CD4-positive, alpha-beta T cell (primary cell): ENCODE measurements at regions not wholly inside any gene's neighbourhood (a gene's known extent, or its start where the extent isn't known, plus 50 kb on each side); places are given as distances from the start of the nearest gene placed in this dataset.

Source experiments
- ATAC-seq: fragments of 200-7000 bp; cut with Tn5 transposase; one replicate; pipeline ENCODE4 v1.10.0; 2022; ENCODE audit warnings: mild to moderate bottlenecking; ENCODE audit not compliant: poor library complexity
- CTCF ChIA-PET: fragments of 350-600 bp; sonication (Branson Sonifier 250); formaldehyde crosslinking; loops from one replicate; lab custom pipeline; 2021; ENCODE audit warnings: antibody characterized with exemption, inconsistent platforms; lab: Charles Lee
- POLR2A ChIA-PET: fragments of 350-600 bp; sonication (Branson Sonifier 250); formaldehyde crosslinking; loops from one replicate; lab custom pipeline; 2021; ENCODE audit warnings: antibody characterized with exemption, inconsistent platforms; lab: Charles Lee
- DNase-seq, 14 experiments: peaks; one replicate each; pipeline ENCODE4 v3.0.0-alpha.2; 2013 to 2020; ENCODE audit warnings: mixed read lengths in 2 of 14
- H3K27ac ChIP-seq, 2 donors: one replicate each; pipeline versions ENCODE4 v1.5.1 to v1.7.0; 2013; ENCODE audit warnings: low read length in 2 of 2, low read depth in 1 of 2, mild to moderate bottlenecking in 1 of 2
- H3K27me3 ChIP-seq, 2 experiments: 1 replicate in 1 of 2; 2 replicates in 1 of 2; pipeline versions ENCODE4 v1.6.1 to v1.7.0; 2013; ENCODE audit warnings: low read length in 2 of 2, control low read depth in 1 of 2, mild to moderate bottlenecking in 1 of 2, moderate library complexity in 1 of 2; ENCODE audit not compliant: insufficient read depth in 2 of 2, control insufficient read depth in 1 of 2
- H3K36me3 ChIP-seq: one replicate; pipeline ENCODE4 v1.6.1; 2013; ENCODE audit warnings: low read length, control low read depth; ENCODE audit not compliant: insufficient read depth
- H3K4me1 ChIP-seq: one replicate; pipeline ENCODE4 v1.6.1; 2013; ENCODE audit warnings: low read length, control low read depth; ENCODE audit not compliant: insufficient read depth
- H3K4me3 ChIP-seq: one replicate; pipeline ENCODE4 v1.5.1; 2013; ENCODE audit warnings: mild to moderate bottlenecking, low read length, moderate library complexity
- H3K9me3 ChIP-seq, 2 experiments: 1 replicate in 1 of 2; 2 replicates in 1 of 2; pipeline versions ENCODE4 v1.6.1 to v1.7.0; 2013; ENCODE audit warnings: low read length in 2 of 2, mild to moderate bottlenecking in 2 of 2, control low read depth in 1 of 2, moderate library complexity in 1 of 2; ENCODE audit not compliant: control insufficient read depth in 1 of 2, insufficient read depth in 1 of 2
- H3K27ac Mint-ChIP-seq: one replicate; pipeline ENCODE4 v1.8.0; 2020; ENCODE audit warnings: mixed read lengths
- H3K27me3 Mint-ChIP-seq: one replicate; pipeline ENCODE4 v1.8.0; 2021; ENCODE audit warnings: mixed read lengths
- H3K36me3 Mint-ChIP-seq: one replicate; pipeline ENCODE4 v1.8.0; 2021; ENCODE audit warnings: low read depth, mixed read lengths
- H3K4me1 Mint-ChIP-seq: one replicate; pipeline ENCODE4 v1.8.0; 2021; ENCODE audit warnings: low read depth, mixed read lengths
- H3K4me3 Mint-ChIP-seq: one replicate; pipeline ENCODE4 v1.8.0; 2020; ENCODE audit warnings: mild to moderate bottlenecking, mixed read lengths
- H3K9me3 Mint-ChIP-seq: one replicate; pipeline ENCODE4 v1.8.0; 2020; ENCODE audit warnings: mixed read lengths
- CTCF ChIP-seq: fragments of 200-600 bp; IDR thresholded peaks from one replicate; pipeline ENCODE4 v1.8.0; 2022; ENCODE audit warnings: antibody characterized with exemption, mild to moderate bottlenecking
- intact Hi-C, 2 experiments: fragments of 100-400 bp; cut with DNase I in 1 of 2; cut with micrococcal nuclease in 1 of 2; formaldehyde crosslinking; loops; one replicate each; pipeline versions ENCODE4 v1.15.1 to v1.9.0; 2023 to 2025; cut with DNase I, micrococcal nuclease

GRCh38 chr7:94297397-94297838, 97.3 kb upstream of the COL1A2 start:
- Histone ChIP-seq H3K4me3 (no peak overlapping the region), H3K27ac (no peak overlapping the region), H3K27me3 (peaks cover 0 to 3% of the 10 kb centered on the region in 2 experiments), H3K36me3 (no peaks in the 10 kb centered on the region), H3K4me1 (no peaks in the 10 kb centered on the region), H3K9me3 (no peaks in the 10 kb centered on the region)
- no peak overlapping the region for H3K27ac Mint-ChIP-seq
- no peak for TF ChIP-seq CTCF
- no peaks in the 10 kb centered on the region for H3K4me1 Mint-ChIP-seq
- ChIA-PET POLR2A (interaction anchor here (0.6 kb wide), 1 partner anchor 785 kb away, joined by 5 read pairs; no protein-coding TSS in a partner anchor), CTCF (no interaction called here)
- intact Hi-C loops, result no loop called here
- DNase-seq (no peak), ATAC-seq (no peak)
- H3K9me3 Mint-ChIP-seq, result no peaks in the 10 kb centered on the region
- no peaks in the 10 kb centered on the region for H3K36me3 Mint-ChIP-seq
- H3K27me3 Mint-ChIP-seq, result peaks cover 12% of the 10 kb centered on the region
- H3K4me3 Mint-ChIP-seq, result no peak overlapping the region

- H3K4me3 ChIP-seq, result no peak overlapping the region
- no peaks in the 10 kb centered on the region for H3K9me3 Mint-ChIP-seq
- H3K4me1 ChIP-seq, result no peaks in the 10 kb centered on the region
- CTCF ChIA-PET, result no interaction called here
- no peaks in the 10 kb centered on the region for H3K9me3 ChIP-seq
- no peak overlapping the region for H3K27ac Mint-ChIP-seq
- no peak overlapping the region for H3K4me3 Mint-ChIP-seq
- DNase-seq, result no peak
- ATAC-seq, result no peak
- no peaks in the 10 kb centered on the region for H3K36me3 Mint-ChIP-seq
- no peaks in the 10 kb centered on the region for H3K36me3 ChIP-seq
- intact Hi-C loops, result no loop called here
- no peaks in the 10 kb centered on the region for H3K27me3 ChIP-seq
- POLR2A ChIA-PET, result no interaction called here
- no peak overlapping the region for H3K27ac ChIP-seq
- H3K4me1 Mint-ChIP-seq, result no peaks in the 10 kb centered on the region
- TF ChIP-seq CTCF, result no peak
- H3K27me3 Mint-ChIP-seq, result peaks cover 9% of the 10 kb centered on the region
Measured at GRCh38 chr7:94298943-94299342, 95.8 kb upstream of the COL1A2 start.

- TF ChIP-seq CTCF, result no peak
- Mint-ChIP-seq H3K4me3 (no peak overlapping the region), H3K27me3 (peaks cover 7% of the 10 kb centered on the region), H3K36me3 (no peaks in the 10 kb centered on the region), H3K9me3 (no peaks in the 10 kb centered on the region), H3K27ac (no peak overlapping the region), H3K4me1 (no peaks in the 10 kb centered on the region)
- no peaks in the 10 kb centered on the region for H3K9me3 ChIP-seq
- H3K27ac ChIP-seq, result no peak overlapping the region
- POLR2A ChIA-PET, result no interaction called here
- intact Hi-C loops, result no loop called here
- H3K4me1 ChIP-seq, result no peaks in the 10 kb centered on the region
- ATAC-seq (no peak), DNase-seq (no peak)
- H3K36me3 ChIP-seq, result no peaks in the 10 kb centered on the region
- CTCF ChIA-PET, result no interaction called here
- no peak overlapping the region for H3K4me3 ChIP-seq
- H3K27me3 ChIP-seq, result no peaks in the 10 kb centered on the region
Measured at GRCh38 chr7:94300176-94300835, 94.4 kb upstream of the COL1A2 start.
